Cardiac fibroblast (primary cell): ENCODE measurements at regions not wholly inside any gene's neighbourhood (a gene's known extent, or its start where the extent isn't known, plus 50 kb on each side); places are given as distances from the start of the nearest gene placed in this dataset.

ENCODE experiments used
- DNase-seq, 2 donors: peaks; one replicate each; pipeline versions ENCODE4 v3.0.0 to v3.0.0-alpha.2; 2010; ENCODE audit warnings: low read depth in 2 of 2
- H3K4me3 ChIP-seq, 2 donors: replicated peaks in 1 of 2; 1 replicate in 1 of 2; 2 replicates in 1 of 2; pipeline ENCODE4 v1.5.1; 2011; ENCODE audit warnings: low read depth in 2 of 2, low read length in 2 of 2, mild to moderate bottlenecking in 2 of 2, moderate library complexity in 1 of 2
- TF ChIP-seq, protein P1 (sequence below): IDR thresholded peaks from one replicate; pipeline ENCODE4 v1.5.1; 2011; ENCODE audit warnings: low read depth, mild to moderate bottlenecking, low read length, inconsistent platforms

DNA sequence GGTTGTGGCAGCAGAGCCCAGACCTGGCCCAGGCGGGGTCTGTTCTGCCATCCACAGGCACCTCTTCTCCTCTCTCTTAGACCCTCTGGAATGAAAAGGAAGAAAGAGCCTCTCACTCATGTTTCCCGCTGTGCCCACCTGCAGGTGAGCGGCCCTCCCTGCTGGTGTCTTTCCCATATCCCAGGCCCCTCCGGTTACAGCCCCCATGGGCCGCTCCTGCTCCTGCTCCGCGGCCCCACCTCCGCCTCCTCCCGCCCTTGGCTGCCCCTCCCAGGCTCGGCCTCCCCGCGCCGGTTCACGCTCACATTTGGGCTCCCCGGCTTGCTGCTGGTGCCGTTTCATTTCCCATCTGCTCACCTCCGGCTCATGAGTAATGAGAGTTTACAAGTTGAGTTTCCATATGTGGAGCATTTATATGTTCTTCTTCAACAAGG is 98.7 kb upstream of the SDK2 start:
- H3K4me3 ChIP-seq: no peak overlapping the region
- TF ChIP-seq, protein P1, sequence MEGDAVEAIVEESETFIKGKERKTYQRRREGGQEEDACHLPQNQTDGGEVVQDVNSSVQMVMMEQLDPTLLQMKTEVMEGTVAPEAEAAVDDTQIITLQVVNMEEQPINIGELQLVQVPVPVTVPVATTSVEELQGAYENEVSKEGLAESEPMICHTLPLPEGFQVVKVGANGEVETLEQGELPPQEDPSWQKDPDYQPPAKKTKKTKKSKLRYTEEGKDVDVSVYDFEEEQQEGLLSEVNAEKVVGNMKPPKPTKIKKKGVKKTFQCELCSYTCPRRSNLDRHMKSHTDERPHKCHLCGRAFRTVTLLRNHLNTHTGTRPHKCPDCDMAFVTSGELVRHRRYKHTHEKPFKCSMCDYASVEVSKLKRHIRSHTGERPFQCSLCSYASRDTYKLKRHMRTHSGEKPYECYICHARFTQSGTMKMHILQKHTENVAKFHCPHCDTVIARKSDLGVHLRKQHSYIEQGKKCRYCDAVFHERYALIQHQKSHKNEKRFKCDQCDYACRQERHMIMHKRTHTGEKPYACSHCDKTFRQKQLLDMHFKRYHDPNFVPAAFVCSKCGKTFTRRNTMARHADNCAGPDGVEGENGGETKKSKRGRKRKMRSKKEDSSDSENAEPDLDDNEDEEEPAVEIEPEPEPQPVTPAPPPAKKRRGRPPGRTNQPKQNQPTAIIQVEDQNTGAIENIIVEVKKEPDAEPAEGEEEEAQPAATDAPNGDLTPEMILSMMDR: no peak
- DNase-seq: no peak

DNA sequence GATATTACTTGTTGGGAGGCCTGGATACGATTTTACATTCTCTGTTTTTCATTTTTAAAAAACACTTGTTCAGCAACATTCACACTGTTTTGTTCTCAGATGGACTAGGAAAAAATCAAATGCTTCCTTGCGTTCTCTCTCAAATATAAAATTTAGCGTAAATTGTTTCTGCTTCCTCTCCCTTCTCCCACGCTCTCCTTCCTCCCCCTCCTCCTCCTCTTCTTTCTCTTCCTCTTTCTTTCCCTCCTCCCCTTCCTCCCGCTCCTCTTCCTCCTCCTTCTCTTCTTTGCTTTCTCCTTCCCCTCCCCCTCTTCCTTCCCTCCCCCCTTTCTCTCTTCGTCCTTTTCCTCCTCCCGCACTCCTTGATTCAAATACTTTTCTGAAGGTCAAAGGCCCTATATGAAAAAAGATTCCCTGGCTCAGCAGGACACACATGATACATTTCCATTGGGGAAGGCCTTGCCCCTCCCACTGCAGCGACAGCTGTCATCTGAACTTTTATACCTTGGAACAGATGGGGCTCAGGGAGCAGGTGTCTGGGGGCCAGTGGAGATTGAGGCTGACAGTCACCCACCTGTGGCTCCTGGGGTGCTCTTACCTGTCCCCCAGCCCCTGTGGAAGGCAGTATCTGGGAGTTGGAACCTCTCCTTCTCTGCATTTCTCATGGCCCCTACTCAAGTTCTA is 99.4 kb upstream of the SDK2 start:
- TF ChIP-seq, protein P1: no peak
- H3K4me3 ChIP-seq: no peak overlapping the region
- no peak for DNase-seq

DNA sequence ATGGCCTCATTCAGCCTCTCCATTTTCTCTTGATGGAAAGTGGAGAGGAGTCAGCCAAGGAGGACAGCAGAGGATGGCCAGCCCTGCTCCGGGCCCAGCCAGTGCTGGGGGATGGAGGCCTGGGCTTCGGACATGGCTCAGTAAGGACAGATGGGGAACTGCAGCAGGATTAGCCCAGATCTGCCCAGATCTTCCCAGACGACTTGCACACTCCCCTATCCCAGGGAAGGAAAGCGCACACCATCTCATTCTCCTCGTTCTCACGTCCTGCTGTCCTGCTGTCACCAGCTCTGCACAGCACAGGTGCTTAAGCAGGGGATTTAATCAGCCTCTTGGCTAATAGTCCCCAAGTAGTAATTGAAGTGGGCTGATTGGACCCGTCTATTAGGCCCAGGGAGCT is 100.2 kb upstream of the SDK2 start:
- TF ChIP-seq, protein P1: no peak
- DNase-seq: no peak
- H3K4me3 ChIP-seq: no peak overlapping the region

- TF ChIP-seq, protein P1: no peak
- DNase-seq: no peak
- no peak overlapping the region for H3K4me3 ChIP-seq
These were observed 102.2 kb upstream of the SDK2 start for GRCh38 chr17:73746314-73747073.

- TF ChIP-seq, protein P1: no peak
- no peak overlapping the region for H3K4me3 ChIP-seq
- no peak for DNase-seq
These were observed 103.2 kb upstream of the SDK2 start for GRCh38 chr17:73747221-73748002.

- no peak for DNase-seq
- no peak overlapping the region for H3K4me3 ChIP-seq
- TF ChIP-seq, protein P1: no peak
These were observed 104.3 kb upstream of the SDK2 start for GRCh38 chr17:73748508-73748907.
